PFSK-1 (cell line): ENCODE measurements at regions not wholly inside any gene's neighbourhood (a gene's known extent, or its start where the extent isn't known, plus 50 kb on each side); places are given as distances from the start of the nearest gene placed in this dataset.

Experiments
- FOXP2 ChIP-seq: optimal IDR thresholded peaks from 2 replicates; pipeline ENCODE3; 2011; ENCODE audit warnings: borderline replicate concordance, control low read depth, inconsistent platforms; ENCODE audit not compliant: insufficient read depth; ENCODE audit errors: extremely low read length, extremely low read depth
- POLR2AphosphoS5 ChIP-seq: IDR thresholded peaks from 2 replicates; pipeline ENCODE4 v1.6.1; 2012; ENCODE audit warnings: low read depth, mild to moderate bottlenecking, control low read depth, low read length, moderate library complexity
- SIN3A ChIP-seq: IDR thresholded peaks from 2 replicates; pipeline ENCODE4 v1.6.1; 2012; ENCODE audit warnings: mild to moderate bottlenecking, low read length, moderate library complexity, borderline replicate concordance; ENCODE audit not compliant: insufficient read depth
- TAF1 ChIP-seq: IDR thresholded peaks from 2 replicates; pipeline ENCODE4 v1.6.1; 2012; ENCODE audit warnings: low read length, control low read depth, borderline replicate concordance; ENCODE audit not compliant: insufficient read depth
- TF ChIP-seq, protein P1 (sequence below), 2 experiments: IDR thresholded peaks; 2 replicates each; pipeline versions ENCODE4 v1.6.1 to v1.8.0; 2011 to 2012; ENCODE audit warnings: low read depth in 2 of 2, low read length in 2 of 2, control low read depth in 1 of 2, inconsistent platforms in 1 of 2, mild to moderate bottlenecking in 1 of 2, moderate library complexity in 1 of 2; ENCODE audit not compliant: insufficient read depth in 1 of 2

- TF ChIP-seq TAF1 (no peak), SIN3A (no peak), POLR2AphosphoS5 (no peak), FOXP2 (no peak)
- TF ChIP-seq, protein P1, sequence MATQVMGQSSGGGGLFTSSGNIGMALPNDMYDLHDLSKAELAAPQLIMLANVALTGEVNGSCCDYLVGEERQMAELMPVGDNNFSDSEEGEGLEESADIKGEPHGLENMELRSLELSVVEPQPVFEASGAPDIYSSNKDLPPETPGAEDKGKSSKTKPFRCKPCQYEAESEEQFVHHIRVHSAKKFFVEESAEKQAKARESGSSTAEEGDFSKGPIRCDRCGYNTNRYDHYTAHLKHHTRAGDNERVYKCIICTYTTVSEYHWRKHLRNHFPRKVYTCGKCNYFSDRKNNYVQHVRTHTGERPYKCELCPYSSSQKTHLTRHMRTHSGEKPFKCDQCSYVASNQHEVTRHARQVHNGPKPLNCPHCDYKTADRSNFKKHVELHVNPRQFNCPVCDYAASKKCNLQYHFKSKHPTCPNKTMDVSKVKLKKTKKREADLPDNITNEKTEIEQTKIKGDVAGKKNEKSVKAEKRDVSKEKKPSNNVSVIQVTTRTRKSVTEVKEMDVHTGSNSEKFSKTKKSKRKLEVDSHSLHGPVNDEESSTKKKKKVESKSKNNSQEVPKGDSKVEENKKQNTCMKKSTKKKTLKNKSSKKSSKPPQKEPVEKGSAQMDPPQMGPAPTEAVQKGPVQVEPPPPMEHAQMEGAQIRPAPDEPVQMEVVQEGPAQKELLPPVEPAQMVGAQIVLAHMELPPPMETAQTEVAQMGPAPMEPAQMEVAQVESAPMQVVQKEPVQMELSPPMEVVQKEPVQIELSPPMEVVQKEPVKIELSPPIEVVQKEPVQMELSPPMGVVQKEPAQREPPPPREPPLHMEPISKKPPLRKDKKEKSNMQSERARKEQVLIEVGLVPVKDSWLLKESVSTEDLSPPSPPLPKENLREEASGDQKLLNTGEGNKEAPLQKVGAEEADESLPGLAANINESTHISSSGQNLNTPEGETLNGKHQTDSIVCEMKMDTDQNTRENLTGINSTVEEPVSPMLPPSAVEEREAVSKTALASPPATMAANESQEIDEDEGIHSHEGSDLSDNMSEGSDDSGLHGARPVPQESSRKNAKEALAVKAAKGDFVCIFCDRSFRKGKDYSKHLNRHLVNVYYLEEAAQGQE (IDR thresholded peaks at IDR 0.05; ENCODE audit: insufficient read depth in 1 of 2, low read depth in 2 of 2, low read length in 2 of 2): no peak
Measured at GRCh38 chr13:82654143-82654542, 1228.1 kb downstream of the SLITRK1 start.

DNA sequence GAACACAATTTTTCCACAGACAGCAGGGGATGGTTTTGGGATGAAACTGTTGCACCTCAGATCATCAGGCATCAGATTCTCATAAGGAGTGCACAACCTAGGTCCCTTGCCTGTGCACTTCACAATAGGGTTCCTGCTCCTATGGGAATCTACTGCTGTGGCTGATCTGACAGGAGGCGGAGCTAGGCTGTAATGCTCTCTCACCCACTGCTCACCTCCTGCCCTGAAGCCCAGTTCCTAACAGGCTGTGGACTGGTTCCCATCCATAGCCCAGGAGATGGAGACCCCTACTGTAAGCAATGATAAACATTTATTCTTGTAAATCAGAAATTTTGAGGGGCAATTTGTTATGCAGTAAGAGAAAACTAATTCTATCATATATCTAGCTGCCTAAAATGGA, 1234.7 kb downstream of the SLITRK1 start:
- TF ChIP-seq POLR2AphosphoS5: no peak
- TF ChIP-seq FOXP2: no peak
- TF ChIP-seq, protein P1 (IDR thresholded peaks at IDR 0.05; ENCODE audit: insufficient read depth in 1 of 2, low read depth in 2 of 2, low read length in 2 of 2): no peak
- TF ChIP-seq TAF1: no peak
- TF ChIP-seq SIN3A: no peak

DNA sequence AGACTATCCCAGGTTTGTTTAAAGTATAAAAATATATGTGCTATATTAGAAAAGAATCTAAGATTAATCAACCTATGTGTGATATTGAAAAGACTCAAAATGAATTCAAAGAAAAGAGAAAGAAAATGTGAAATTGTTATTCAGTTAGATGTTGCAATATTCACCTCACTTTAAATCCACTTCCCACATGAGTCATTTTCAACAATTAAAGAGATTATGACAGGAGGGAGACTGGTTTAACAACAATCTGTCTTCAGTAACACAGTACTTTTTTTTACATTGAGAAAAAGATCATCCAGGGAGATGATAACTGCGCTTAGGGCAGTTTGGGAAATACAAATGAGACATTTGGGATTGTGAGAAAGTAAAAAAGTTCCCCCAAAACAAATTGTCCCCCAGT, 1246.2 kb downstream of the SLITRK1 start:
- TF ChIP-seq FOXP2 (no peak), TAF1 (no peak), SIN3A (no peak), POLR2AphosphoS5 (no peak)
- TF ChIP-seq, protein P1 (IDR thresholded peaks at IDR 0.05; ENCODE audit: insufficient read depth in 1 of 2, low read depth in 2 of 2, low read length in 2 of 2): no peak

DNA sequence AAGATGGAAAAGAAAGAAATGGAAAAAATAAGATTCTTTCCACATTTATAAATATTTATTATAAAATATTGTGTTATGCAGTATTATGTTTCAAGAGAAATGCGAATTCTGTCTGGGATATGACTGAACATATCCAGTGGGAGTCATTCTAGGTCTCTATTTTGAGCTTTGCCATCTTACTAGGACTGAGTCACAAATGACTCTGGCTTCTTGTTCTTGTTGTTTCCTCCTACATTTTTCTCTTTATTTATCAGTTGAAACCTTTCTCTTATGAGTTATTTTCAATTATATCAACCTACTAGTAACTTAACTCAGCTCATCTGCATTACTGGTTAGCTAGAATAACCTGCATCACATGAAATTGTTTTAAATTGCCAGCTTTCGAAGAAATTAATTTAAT, 1247.3 kb downstream of the SLITRK1 start:
- no peak for TF ChIP-seq POLR2AphosphoS5
- TF ChIP-seq SIN3A: no peak
- TF ChIP-seq, protein P1 (IDR thresholded peaks at IDR 0.05; ENCODE audit: insufficient read depth in 1 of 2, low read depth in 2 of 2, low read length in 2 of 2): no peak
- no peak for TF ChIP-seq FOXP2
- no peak for TF ChIP-seq TAF1

DNA sequence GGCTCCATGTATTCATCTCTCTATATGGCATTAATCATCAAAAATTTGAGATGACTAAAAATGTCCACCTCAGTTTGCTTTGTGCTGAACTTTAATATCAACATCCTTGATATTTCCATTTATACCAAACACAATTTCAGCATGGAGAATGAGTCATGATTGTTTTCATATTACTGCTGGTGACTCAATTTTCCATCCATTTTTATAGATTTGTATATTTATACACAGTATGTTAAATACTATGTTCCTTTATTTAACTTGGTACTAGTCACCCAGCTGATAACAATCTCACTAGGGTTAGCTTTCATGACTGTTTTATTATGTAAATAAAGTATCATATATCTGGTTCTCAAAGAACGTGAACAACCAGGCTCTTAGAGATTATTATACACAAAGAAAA, 1255.1 kb downstream of the SLITRK1 start:
- TF ChIP-seq SIN3A: no peak
- TF ChIP-seq TAF1: no peak
- TF ChIP-seq FOXP2: no peak
- no peak for TF ChIP-seq POLR2AphosphoS5
- TF ChIP-seq, protein P1 (IDR thresholded peaks at IDR 0.05; ENCODE audit: insufficient read depth in 1 of 2, low read depth in 2 of 2, low read length in 2 of 2): no peak
